ENCODE measurements at regions not wholly inside any gene's neighbourhood (a gene's known extent, or its start where the extent isn't known, plus 50 kb on each side); places are given as distances from the start of the nearest gene placed in this dataset.
"Not testable (repeated sequence)": the region's sequence is repeated elsewhere in the genome, so short reads cannot be mapped to it uniquely, and the experiment has no call there.

GRCh38 chr6:15907220-15907913, 221.5 kb upstream of the MYLIP start:
- H3K36me3 ChIP-seq (ENCODE audit: control insufficient read depth in 3 of 3, insufficient read depth in 2 of 3, low read depth in 1 of 3, low read length in 3 of 3); FAIRE-seq; H3K27me3 ChIP-seq (ENCODE audit: control insufficient read depth in 3 of 3, insufficient read depth in 3 of 3, low read length in 3 of 3); H3K4me3 ChIP-seq (ENCODE audit: low read depth in 1 of 3, low read length in 3 of 3); H3K9me3 ChIP-seq (ENCODE audit: control insufficient read depth in 2 of 2, insufficient read depth in 1 of 2, low read depth in 1 of 2, low read length in 1 of 2); DNase-seq: not testable (repeated sequence)
- H3K4me1 ChIP-seq (ENCODE audit: control insufficient read depth in 3 of 3, insufficient read depth in 2 of 3, low read depth in 1 of 3, low read length in 2 of 3) = peaks cover 0 to 24% (median 0%) of the 10 kb centered on the region in 3 donors
- peak overlapping the region in 1 of 3 donors; percentile 5 for H3K27ac ChIP-seq (ENCODE audit: low read depth in 1 of 3, low read length in 2 of 3)
- 69 to 75% (median 75%) methylated on average over 7 of the region's 7 CpGs for WGBS, 3 donors

DNA sequence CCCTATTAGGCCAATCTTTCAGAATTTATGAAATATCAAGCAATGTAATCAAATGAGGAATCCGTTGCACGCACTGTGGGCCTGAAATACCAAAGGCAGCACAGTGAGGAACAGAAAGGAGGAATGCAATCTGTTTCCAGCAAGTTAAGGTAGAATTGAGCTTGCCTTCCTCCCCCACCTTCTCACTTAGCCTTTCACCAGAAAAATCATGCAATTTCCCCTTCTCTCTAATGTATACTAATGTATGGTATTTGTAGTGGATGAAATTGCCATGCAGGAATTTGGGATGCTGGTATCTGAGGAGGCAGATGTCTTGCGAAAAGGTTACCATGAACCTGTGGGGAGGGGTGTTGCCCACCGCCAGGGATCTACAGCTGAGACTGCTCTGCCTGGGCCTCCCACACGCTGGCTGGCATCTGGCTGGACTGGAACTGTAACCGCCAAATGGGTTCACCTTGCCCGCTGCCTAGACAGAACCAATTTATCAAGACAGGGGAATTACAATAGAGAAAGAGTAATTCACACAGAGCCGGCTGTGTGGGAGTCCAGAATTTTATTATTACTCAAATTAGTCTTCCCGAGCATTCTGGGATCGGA, 222.4 kb upstream of the MYLIP start:
- FAIRE-seq (no peak), DNase-seq (no peak)

DNA sequence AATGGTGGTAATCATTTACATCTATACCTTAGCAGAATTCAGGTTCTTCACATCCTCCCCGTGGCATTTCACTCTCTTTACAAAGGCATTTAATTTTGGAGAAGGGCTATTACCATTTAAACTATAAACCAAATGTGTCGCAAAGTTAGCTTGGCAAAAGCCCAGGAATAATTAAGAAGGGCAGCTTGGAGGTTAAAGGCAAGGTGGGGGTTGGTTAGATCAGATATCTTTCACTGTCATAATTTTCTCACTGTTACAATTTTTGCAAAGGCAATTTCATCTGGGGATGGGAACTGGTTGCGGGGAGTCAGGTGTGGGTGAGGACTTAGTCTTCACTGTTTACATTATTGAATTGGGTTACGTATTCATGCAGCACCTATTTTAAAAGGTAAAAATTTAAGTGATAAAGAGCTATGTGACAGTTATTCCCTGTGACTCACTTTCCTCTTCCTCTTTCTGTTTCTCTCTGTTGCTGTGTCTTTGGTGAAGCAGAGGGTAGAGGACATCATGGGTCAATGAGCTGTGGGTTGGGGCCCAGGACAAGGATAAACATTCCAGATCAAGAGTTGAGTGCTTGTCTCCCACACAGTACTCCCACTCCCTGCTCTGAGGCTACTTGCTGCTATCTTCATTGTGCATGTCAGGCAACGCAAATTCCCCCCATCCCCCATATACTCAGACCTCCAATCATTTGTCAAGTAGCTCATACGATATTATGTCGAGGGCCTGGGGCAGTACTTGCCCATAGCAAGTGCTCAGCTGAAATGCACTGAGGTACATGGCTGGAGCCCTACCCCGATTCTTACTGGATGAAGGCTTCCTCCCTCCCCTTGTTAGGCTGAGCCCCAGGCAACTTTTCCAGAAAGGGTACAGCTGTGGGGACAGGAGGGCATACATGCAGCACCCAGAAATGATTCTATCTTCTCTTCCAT, 223.1 kb upstream of the MYLIP start:
- DNase-seq = peak in 1 of 2 donors; percentile 24
- 75 to 82% (median 76%) methylated on average over 8 of the region's 8 CpGs for WGBS, 3 donors
- Histone ChIP-seq H3K27ac (ENCODE audit: low read depth in 1 of 3, low read length in 2 of 3) (no peak overlapping the region), H3K4me1 (ENCODE audit: control insufficient read depth in 3 of 3, insufficient read depth in 2 of 3, low read depth in 1 of 3, low read length in 2 of 3) (peaks cover 0 to 37% (median under 1%) of the 10 kb centered on the region in 3 donors), H3K36me3 (ENCODE audit: control insufficient read depth in 3 of 3, insufficient read depth in 2 of 3, low read depth in 1 of 3, low read length in 3 of 3) (no peaks in the 10 kb centered on the region), H3K27me3 (ENCODE audit: control insufficient read depth in 3 of 3, insufficient read depth in 3 of 3, low read length in 3 of 3) (no peaks in the 10 kb centered on the region), H3K9me3 (ENCODE audit: control insufficient read depth in 2 of 2, insufficient read depth in 1 of 2, low read depth in 1 of 2, low read length in 1 of 2) (peaks cover 0 to 2% of the 10 kb centered on the region in 2 donors), H3K4me3 (ENCODE audit: low read depth in 1 of 3, low read length in 3 of 3) (no peak overlapping the region)
- no peak for FAIRE-seq

More for the DNA sequence above, 222.4 kb upstream of the MYLIP start:
- H3K9me3 ChIP-seq (ENCODE audit: control insufficient read depth in 2 of 2, insufficient read depth in 1 of 2, low read depth in 1 of 2, low read length in 1 of 2) = peaks cover 0 to 2% of the 10 kb centered on the region in 2 donors
- peaks cover 0 to 32% (median 0%) of the 10 kb centered on the region in 3 donors for H3K4me1 ChIP-seq (ENCODE audit: control insufficient read depth in 3 of 3, insufficient read depth in 2 of 3, low read depth in 1 of 3, low read length in 2 of 3)
- H3K27ac ChIP-seq (ENCODE audit: low read depth in 1 of 3, low read length in 2 of 3) = no peak overlapping the region
- H3K4me3 ChIP-seq (ENCODE audit: low read depth in 1 of 3, low read length in 3 of 3) = no peak overlapping the region
- 89 to 96% (median 96%) methylated on average over 10 of the region's 10 CpGs for WGBS, 3 donors
- no peaks in the 10 kb centered on the region for H3K27me3 ChIP-seq (ENCODE audit: control insufficient read depth in 3 of 3, insufficient read depth in 3 of 3, low read length in 3 of 3)
- no peaks in the 10 kb centered on the region for H3K36me3 ChIP-seq (ENCODE audit: control insufficient read depth in 3 of 3, insufficient read depth in 2 of 3, low read depth in 1 of 3, low read length in 3 of 3)

GRCh38 chr6:15904651-15905376, 224.1 kb upstream of the MYLIP start:
- 82 to 94% (median 85%) methylated on average over 6 of the region's 6 CpGs for WGBS, 3 donors
- Histone ChIP-seq H3K9me3 (ENCODE audit: control insufficient read depth in 2 of 2, insufficient read depth in 1 of 2, low read depth in 1 of 2, low read length in 1 of 2) (peaks cover 0 to 2% of the 10 kb centered on the region in 2 donors), H3K27me3 (ENCODE audit: control insufficient read depth in 3 of 3, insufficient read depth in 3 of 3, low read length in 3 of 3) (no peaks in the 10 kb centered on the region), H3K4me1 (ENCODE audit: control insufficient read depth in 3 of 3, insufficient read depth in 2 of 3, low read depth in 1 of 3, low read length in 2 of 3) (peaks cover 0 to 39% (median 1%) of the 10 kb centered on the region in 3 donors), H3K4me3 (ENCODE audit: low read depth in 1 of 3, low read length in 3 of 3) (no peak overlapping the region), H3K36me3 (ENCODE audit: control insufficient read depth in 3 of 3, insufficient read depth in 2 of 3, low read depth in 1 of 3, low read length in 3 of 3) (no peaks in the 10 kb centered on the region), H3K27ac (ENCODE audit: low read depth in 1 of 3, low read length in 2 of 3) (no peak overlapping the region)
- no peak for FAIRE-seq
- no peak for DNase-seq

DNA sequence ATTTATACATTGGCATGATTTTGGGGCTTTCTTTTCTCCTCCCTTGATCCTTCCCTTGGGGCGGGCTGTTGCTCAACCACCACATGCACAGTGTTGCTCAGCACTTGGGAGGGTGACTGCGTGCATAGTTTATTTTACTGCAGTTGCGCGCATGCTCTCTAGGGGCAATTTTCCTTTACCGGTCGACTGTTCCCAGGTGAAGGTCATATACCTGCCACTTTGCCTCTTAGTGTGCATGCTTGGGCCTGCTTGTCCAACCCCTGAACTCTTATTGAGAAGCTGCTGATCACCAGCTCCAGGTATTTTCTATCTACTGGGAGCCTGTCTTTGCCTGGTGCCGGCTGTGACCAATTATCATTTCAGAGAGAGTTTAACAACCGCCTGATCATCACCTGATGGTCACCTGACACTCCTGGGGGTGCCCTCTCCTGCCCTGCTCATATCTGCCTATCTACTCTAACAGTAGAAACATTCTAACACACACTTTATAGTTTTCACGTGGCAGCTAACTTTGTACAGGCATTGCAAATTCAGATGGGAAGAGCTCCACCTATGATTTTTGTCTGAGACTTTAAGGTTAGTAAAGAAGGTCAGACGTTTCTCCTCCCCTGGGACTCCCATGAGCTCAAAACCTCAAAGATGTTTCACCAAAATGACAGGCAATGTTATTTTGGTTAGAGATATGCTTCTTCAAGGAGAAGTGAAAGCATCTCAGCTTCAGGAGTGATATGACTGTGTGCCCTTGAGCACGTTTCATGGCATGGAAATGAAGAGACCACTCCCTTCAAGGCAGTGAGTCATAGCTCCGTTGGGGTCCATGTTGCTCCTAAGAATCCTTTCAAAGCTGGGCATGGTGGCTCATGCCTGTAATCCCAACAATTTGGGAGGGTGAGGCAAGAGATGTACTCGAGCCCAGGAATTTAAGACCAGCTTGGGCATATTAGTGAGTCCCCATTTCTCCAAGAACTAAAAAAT, 227.5 kb upstream of the MYLIP start:
- Histone ChIP-seq H3K9me3 (ENCODE audit: control insufficient read depth in 2 of 2, insufficient read depth in 1 of 2, low read depth in 1 of 2, low read length in 1 of 2) (peaks cover 0 to 2% of the 10 kb centered on the region in 2 donors), H3K27ac (ENCODE audit: low read depth in 1 of 3, low read length in 2 of 3) (peak overlapping the region in 1 of 3 donors; percentile 51), H3K4me1 (ENCODE audit: control insufficient read depth in 3 of 3, insufficient read depth in 2 of 3, low read depth in 1 of 3, low read length in 2 of 3) (peaks cover 0 to 34% (median 5%) of the 10 kb centered on the region in 3 donors), H3K27me3 (ENCODE audit: control insufficient read depth in 3 of 3, insufficient read depth in 3 of 3, low read length in 3 of 3) (no peaks in the 10 kb centered on the region), H3K4me3 (ENCODE audit: low read depth in 1 of 3, low read length in 3 of 3) (no peak overlapping the region), H3K36me3 (ENCODE audit: control insufficient read depth in 3 of 3, insufficient read depth in 2 of 3, low read depth in 1 of 3, low read length in 3 of 3) (no peaks in the 10 kb centered on the region)
- DNase-seq (peak; percentile 78 to 89), FAIRE-seq (no peak)
- 22 to 54% (median 34%) methylated on average over 13 of the region's 13 CpGs for WGBS, 3 donors

- WGBS, 3 donors = 0% methylated on average over 1 of the region's 1 CpG
- Histone ChIP-seq H3K27ac (ENCODE audit: low read depth in 1 of 3, low read length in 2 of 3) (no peak overlapping the region), H3K9me3 (ENCODE audit: control insufficient read depth in 2 of 2, insufficient read depth in 1 of 2, low read depth in 1 of 2, low read length in 1 of 2) (peaks cover 0 to 2% of the 10 kb centered on the region in 2 donors), H3K36me3 (ENCODE audit: control insufficient read depth in 3 of 3, insufficient read depth in 2 of 3, low read depth in 1 of 3, low read length in 3 of 3) (no peaks in the 10 kb centered on the region), H3K4me1 (ENCODE audit: control insufficient read depth in 3 of 3, insufficient read depth in 2 of 3, low read depth in 1 of 3, low read length in 2 of 3) (peaks cover 0 to 37% (median 7%) of the 10 kb centered on the region in 3 donors), H3K4me3 (ENCODE audit: low read depth in 1 of 3, low read length in 3 of 3) (no peak overlapping the region), H3K27me3 (ENCODE audit: control insufficient read depth in 3 of 3, insufficient read depth in 3 of 3, low read length in 3 of 3) (no peaks in the 10 kb centered on the region)
- no peak for FAIRE-seq
- no peak for DNase-seq
Measured at GRCh38 chr6:15898693-15899092, 230.2 kb upstream of the MYLIP start.

GRCh38 chr6:15897063-15897876, 231.6 kb upstream of the MYLIP start:
- Histone ChIP-seq H3K4me1 (ENCODE audit: control insufficient read depth in 3 of 3, insufficient read depth in 2 of 3, low read depth in 1 of 3, low read length in 2 of 3) (peaks cover 0 to 37% (median 7%) of the 10 kb centered on the region in 3 donors), H3K36me3 (ENCODE audit: control insufficient read depth in 3 of 3, insufficient read depth in 2 of 3, low read depth in 1 of 3, low read length in 3 of 3) (no peaks in the 10 kb centered on the region), H3K4me3 (ENCODE audit: low read depth in 1 of 3, low read length in 3 of 3) (no peak overlapping the region), H3K27ac (ENCODE audit: low read depth in 1 of 3, low read length in 2 of 3) (peak overlapping the region in 2 of 3 donors; percentile 69 to 72), H3K27me3 (ENCODE audit: control insufficient read depth in 3 of 3, insufficient read depth in 3 of 3, low read length in 3 of 3) (no peaks in the 10 kb centered on the region), H3K9me3 (ENCODE audit: control insufficient read depth in 2 of 2, insufficient read depth in 1 of 2, low read depth in 1 of 2, low read length in 1 of 2) (no peaks in the 10 kb centered on the region)
- DNase-seq = peak; percentile 30 to 58
- no peak for FAIRE-seq
- 26 to 33% (median 31%) methylated on average over 8 of the region's 8 CpGs for WGBS, 3 donors

Data from small intestine (tissue), 7 donors.